Endothelial cell of umbilical vein (primary cell): ENCODE measurements at regions not wholly inside any gene's neighbourhood (a gene's known extent, or its start where the extent isn't known, plus 50 kb on each side); places are given as distances from the start of the nearest gene placed in this dataset.

Experiments used
- BruUV-seq: library from RNA; stranded (reverse); fragments of 400-500 nt; replicated peaks from 2 replicates; lab custom pipeline; 2021; lab: Mats Ljungman, UMichigan
- CTCF ChIA-PET: fragments of 300-600, 350-600 bp; sonication (Branson Sonifier 250); formaldehyde crosslinking; loops from one replicate; lab custom pipeline; 2021; ENCODE audit warnings: antibody characterized with exemption, inconsistent platforms; lab: Charles Lee
- POLR2A ChIA-PET: fragments of 300-600, 350-600 bp; sonication (Branson Sonifier 250); formaldehyde crosslinking; loops from one replicate; lab custom pipeline; 2021; ENCODE audit warnings: antibody characterized with exemption, inconsistent platforms; lab: Charles Lee
- DNase-seq: peaks from one replicate; pipeline ENCODE4 v3.0.0-alpha.2; 2011; ENCODE audit warnings: low read depth, low spot score
- FAIRE-seq: peaks from 2 replicates; lab custom pipeline; 2011; peaks lifted over from hg19 to GRCh38; lab: Jason Lieb, UNC
- H2AFZ ChIP-seq: 2 replicates; pipeline ENCODE4 v1.6.0; 2012; ENCODE audit warnings: low read depth, low read length, control low read depth, inconsistent platforms
- H3K27ac ChIP-seq: 2 replicates; pipeline ENCODE4 v1.5.1; 2011; ENCODE audit warnings: low read depth, mild to moderate bottlenecking, control low read depth, low read length, moderate library complexity; ENCODE audit not compliant: insufficient read depth
- H3K27me3 ChIP-seq, 2 experiments: 2 replicates each; pipeline versions ENCODE4 v1.6.0 to v1.6.1; 2011; ENCODE audit warnings: low read length in 2 of 2, mixed read lengths in 1 of 2; ENCODE audit not compliant: control insufficient read depth in 2 of 2, insufficient read depth in 2 of 2
- H3K36me3 ChIP-seq, 2 experiments: 2 replicates in 1 of 2; 3 replicates in 1 of 2; pipeline ENCODE4 v1.5.1; 2011; ENCODE audit warnings: low read length in 2 of 2, mild to moderate bottlenecking in 1 of 2, moderate library complexity in 1 of 2; ENCODE audit not compliant: control insufficient read depth in 2 of 2, insufficient read depth in 2 of 2; ENCODE audit errors: extremely low read depth in 1 of 2
- H3K4me1 ChIP-seq: 3 replicates; pipeline ENCODE4 v1.5.1; 2011; ENCODE audit warnings: mild to moderate bottlenecking, low read length; ENCODE audit not compliant: control insufficient read depth, insufficient read depth; ENCODE audit errors: extremely low read depth
- H3K4me2 ChIP-seq: 2 replicates; pipeline ENCODE4 v1.6.1; 2011; ENCODE audit warnings: low read length, control low read depth, mixed read lengths; ENCODE audit not compliant: insufficient read depth
- H3K4me3 ChIP-seq, 3 experiments: fragments of 200-600 bp in 1 of 3; sonication (generic), shearing (Covaris generic) in 1 of 3; replicated peaks in 1 of 3; 2 replicates each; pipeline ENCODE4 v1.5.1; 2011 to 2016; ENCODE audit warnings: control low read depth in 3 of 3, low read length in 3 of 3, mild to moderate bottlenecking in 2 of 3, inconsistent platforms in 1 of 3, low read depth in 1 of 3, moderate library complexity in 1 of 3; ENCODE audit not compliant: insufficient read depth in 1 of 3
- H3K79me2 ChIP-seq: 2 replicates; pipeline ENCODE4 v1.6.0; 2012; ENCODE audit warnings: low read length, inconsistent platforms; ENCODE audit not compliant: control insufficient read depth, insufficient read depth
- H3K9ac ChIP-seq: replicated peaks from 2 replicates; pipeline ENCODE3; 2011; ENCODE audit warnings: low read length, control low read depth; ENCODE audit not compliant: insufficient read depth; ENCODE audit errors: extremely low read depth
- H3K9me1 ChIP-seq: replicated peaks from 3 replicates; pipeline ENCODE4 v1.6.0; 2011; ENCODE audit warnings: mild to moderate bottlenecking, low read length; ENCODE audit not compliant: control insufficient read depth, insufficient read depth; ENCODE audit errors: extremely low read depth
- H3K9me3 ChIP-seq: replicated peaks from 2 replicates; pipeline ENCODE4 v1.5.1; 2012; ENCODE audit warnings: low read length, inconsistent platforms; ENCODE audit not compliant: control insufficient read depth, insufficient read depth
- H4K20me1 ChIP-seq: replicated peaks from 2 replicates; pipeline ENCODE3; 2011; ENCODE audit warnings: mild to moderate bottlenecking, low read length; ENCODE audit not compliant: control insufficient read depth, insufficient read depth; ENCODE audit errors: extremely low read depth
- EZH2 ChIP-seq: IDR thresholded peaks from 2 replicates; pipeline ENCODE4 v1.6.1; 2012; ENCODE audit warnings: borderline replicate concordance, low read depth, mild to moderate bottlenecking, moderate library complexity, low read length, inconsistent platforms; ENCODE audit not compliant: severe bottlenecking
- FOS ChIP-seq: IDR thresholded peaks from 2 replicates; pipeline ENCODE4 v1.6.1; 2011; ENCODE audit warnings: mild to moderate bottlenecking, low read length, moderate library complexity, borderline replicate concordance; ENCODE audit not compliant: insufficient read depth
- GATA2 ChIP-seq: IDR thresholded peaks from 2 replicates; pipeline ENCODE4 v1.7.0; 2011; ENCODE audit warnings: low read depth, mild to moderate bottlenecking, moderate library complexity, mixed read lengths, low read length; ENCODE audit not compliant: insufficient read length, insufficient read depth
- JUN ChIP-seq: IDR thresholded peaks from 2 replicates; pipeline ENCODE4 v1.6.1; 2011; ENCODE audit warnings: borderline replicate concordance, low read depth; ENCODE audit not compliant: insufficient read length, insufficient read depth
- MYC ChIP-seq: IDR thresholded peaks from one replicate; pipeline ENCODE4 v1.6.1; 2011; ENCODE audit warnings: mild to moderate bottlenecking, low read depth, low read length
- POLR2A ChIP-seq: IDR thresholded peaks from 2 replicates; pipeline ENCODE4 v1.6.1; 2012; ENCODE audit warnings: low read depth, mild to moderate bottlenecking, control low read depth, low read length
- POLR2AphosphoS5 ChIP-seq: IDR thresholded peaks from 2 replicates; pipeline ENCODE4 v1.6.1; 2012; ENCODE audit warnings: low read depth, mild to moderate bottlenecking, control low read depth, low read length, moderate library complexity; ENCODE audit not compliant: insufficient read depth
- dilution Hi-C: fragments of 300-500 bp; cut with MboI; formaldehyde crosslinking; loops from one replicate; pipeline ENCODE4 v1.15.0; 2019; ENCODE audit warnings: low sequenced_read_pairs; ENCODE audit not compliant: extremely low pct_ligation_motif_present
- intact Hi-C: fragments of 100-400 bp; cut with micrococcal nuclease; formaldehyde crosslinking; loops from one replicate; pipeline ENCODE4 v1.10.0; 2022
- TF ChIP-seq, protein P1 (sequence below): IDR thresholded peaks from 2 replicates; pipeline ENCODE4 v1.6.1; 2011; ENCODE audit not compliant: insufficient read depth, insufficient read length
- TF ChIP-seq, protein P2 (sequence below), 2 donors: IDR thresholded peaks; 1 replicate in 1 of 2; 2 replicates in 1 of 2; pipeline ENCODE4 v1.5.1; 2011; ENCODE audit warnings: low read length in 2 of 2, mild to moderate bottlenecking in 2 of 2, moderate library complexity in 2 of 2, control low read depth in 1 of 2, inconsistent platforms in 1 of 2, low read depth in 1 of 2; ENCODE audit not compliant: insufficient read depth in 1 of 2; ENCODE audit errors: extremely low read depth in 1 of 2

DNA sequence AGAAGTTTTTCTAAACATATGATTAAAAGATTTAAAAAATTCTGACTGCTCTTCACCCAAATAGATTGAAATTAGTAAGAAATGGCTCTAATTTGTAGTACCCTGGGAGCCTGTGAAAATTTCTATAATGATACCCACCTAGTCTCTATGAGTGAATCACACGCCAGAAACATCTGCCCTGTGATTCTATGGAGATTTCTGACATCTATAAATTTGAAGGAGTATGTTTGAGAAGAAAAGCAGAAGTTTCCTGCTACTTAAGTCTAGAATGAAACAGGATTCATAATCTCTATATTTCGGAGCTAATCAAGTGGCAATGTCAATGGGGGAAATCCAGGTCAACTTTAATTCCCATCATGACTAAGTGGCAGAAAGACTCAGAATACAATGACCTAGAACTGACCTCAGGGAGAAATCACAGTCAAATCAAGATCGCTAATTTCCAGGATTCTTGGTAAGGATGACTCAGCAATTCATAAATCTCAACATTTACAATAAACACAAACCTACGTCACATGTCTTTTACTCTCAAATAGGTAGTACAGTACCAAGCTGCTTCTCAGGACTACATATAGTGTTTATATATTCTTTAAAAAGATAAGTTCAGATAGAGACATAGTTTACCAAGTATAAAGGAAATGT is 186.2 kb upstream of the TNFAIP3 start:
- POLR2A ChIA-PET: no interaction called here
- no peak overlapping the region for H2AFZ ChIP-seq
- no peak overlapping the region for H3K9ac ChIP-seq
- TF ChIP-seq MYC (no peak), FOS (peak; percentile 63), POLR2A (no peak), JUN (peak; percentile 40), GATA2 (peak; percentile 85)
- no peaks in the 10 kb centered on the region for H4K20me1 ChIP-seq
- H3K36me3 ChIP-seq: no peaks in the 10 kb centered on the region
- no peaks in the 10 kb centered on the region for H3K79me2 ChIP-seq
- H3K4me3 ChIP-seq: no peak overlapping the region
- intact Hi-C loops (loop anchor here (1.0 kb wide), 1 partner anchor 16 kb away; no protein-coding TSS in a partner anchor), dilution Hi-C loops (no loop called here)
- BruUV-seq: no TSS peak
- peak overlapping the region; percentile 54 for H3K4me2 ChIP-seq
- H3K27ac ChIP-seq: no peak overlapping the region
- peak; percentile 93 for FAIRE-seq
- no peaks in the 10 kb centered on the region for H3K9me3 ChIP-seq
- H3K4me1 ChIP-seq: peaks cover 13% of the 10 kb centered on the region
- CTCF ChIA-PET: interaction anchor here (0.9 to 1.5 kb wide), 6 partner anchors 13 to 264 kb away, joined by 3 to 4 read pairs (median 4); partner anchors contain the start of gene TNFAIP3
- peak; percentile 88 for DNase-seq
- no peaks in the 10 kb centered on the region for H3K9me1 ChIP-seq
- H3K27me3 ChIP-seq: no peaks in the 10 kb centered on the region

DNA sequence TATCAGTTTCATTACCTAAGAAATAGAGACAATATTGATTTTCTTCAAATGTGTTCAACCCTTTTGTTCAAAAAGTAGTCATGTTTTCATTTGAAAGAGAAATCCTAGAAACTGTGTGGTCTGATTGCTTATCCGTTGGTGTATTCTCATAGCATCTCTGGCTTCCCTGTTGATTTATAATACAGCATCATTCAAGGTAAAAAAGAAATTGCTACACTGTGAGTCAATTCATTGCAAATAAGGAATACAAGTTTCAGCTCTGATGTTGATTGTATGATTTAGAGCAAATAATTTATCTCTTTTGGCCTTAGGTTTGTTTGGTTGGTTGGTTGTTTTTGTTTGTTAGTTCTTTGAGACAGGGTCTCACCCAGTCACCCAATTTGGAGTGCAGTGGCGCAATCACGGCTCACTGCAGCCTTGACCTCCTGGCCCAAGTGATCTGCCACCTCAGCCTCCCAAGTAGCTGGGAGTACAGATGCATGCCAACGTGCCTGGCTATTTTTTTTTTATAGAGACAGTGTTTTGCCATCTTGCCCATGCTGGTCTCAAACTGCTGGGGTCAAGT is 185.5 kb upstream of the TNFAIP3 start:
- no peak overlapping the region for H3K9ac ChIP-seq
- DNase-seq (no peak), FAIRE-seq (no peak)
- POLR2A ChIA-PET: no interaction called here
- no TSS peak for BruUV-seq
- no peak overlapping the region for H2AFZ ChIP-seq
- H3K9me3 ChIP-seq: no peaks in the 10 kb centered on the region
- no peaks in the 10 kb centered on the region for H4K20me1 ChIP-seq
- no peak overlapping the region for H3K4me3 ChIP-seq
- no peaks in the 10 kb centered on the region for H3K36me3 ChIP-seq
- TF ChIP-seq FOS (no peak), POLR2A (no peak), EZH2 (no peak), MYC (no peak), GATA2 (no peak), POLR2AphosphoS5 (no peak), JUN (no peak)
- TF ChIP-seq, protein P1, sequence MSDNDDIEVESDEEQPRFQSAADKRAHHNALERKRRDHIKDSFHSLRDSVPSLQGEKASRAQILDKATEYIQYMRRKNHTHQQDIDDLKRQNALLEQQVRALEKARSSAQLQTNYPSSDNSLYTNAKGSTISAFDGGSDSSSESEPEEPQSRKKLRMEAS: no peak
- TF ChIP-seq, protein P2, sequence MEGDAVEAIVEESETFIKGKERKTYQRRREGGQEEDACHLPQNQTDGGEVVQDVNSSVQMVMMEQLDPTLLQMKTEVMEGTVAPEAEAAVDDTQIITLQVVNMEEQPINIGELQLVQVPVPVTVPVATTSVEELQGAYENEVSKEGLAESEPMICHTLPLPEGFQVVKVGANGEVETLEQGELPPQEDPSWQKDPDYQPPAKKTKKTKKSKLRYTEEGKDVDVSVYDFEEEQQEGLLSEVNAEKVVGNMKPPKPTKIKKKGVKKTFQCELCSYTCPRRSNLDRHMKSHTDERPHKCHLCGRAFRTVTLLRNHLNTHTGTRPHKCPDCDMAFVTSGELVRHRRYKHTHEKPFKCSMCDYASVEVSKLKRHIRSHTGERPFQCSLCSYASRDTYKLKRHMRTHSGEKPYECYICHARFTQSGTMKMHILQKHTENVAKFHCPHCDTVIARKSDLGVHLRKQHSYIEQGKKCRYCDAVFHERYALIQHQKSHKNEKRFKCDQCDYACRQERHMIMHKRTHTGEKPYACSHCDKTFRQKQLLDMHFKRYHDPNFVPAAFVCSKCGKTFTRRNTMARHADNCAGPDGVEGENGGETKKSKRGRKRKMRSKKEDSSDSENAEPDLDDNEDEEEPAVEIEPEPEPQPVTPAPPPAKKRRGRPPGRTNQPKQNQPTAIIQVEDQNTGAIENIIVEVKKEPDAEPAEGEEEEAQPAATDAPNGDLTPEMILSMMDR (IDR thresholded peaks at IDR 0.05; ENCODE audit: extremely low read depth in 1 of 2, insufficient read depth in 1 of 2, low read depth in 1 of 2, low read length in 2 of 2): no peak
- H3K4me2 ChIP-seq: peak overlapping the region; percentile 54
- peaks cover 13% of the 10 kb centered on the region for H3K4me1 ChIP-seq
- CTCF ChIA-PET: interaction anchor here (0.9 to 1.5 kb wide), 6 partner anchors 12 to 263 kb away, joined by 3 to 4 read pairs (median 4); partner anchors contain the start of gene TNFAIP3
- H3K27ac ChIP-seq: no peak overlapping the region
- no peaks in the 10 kb centered on the region for H3K27me3 ChIP-seq
- intact Hi-C loops (loop anchor here (1.0 kb wide), 1 partner anchor 16 kb away; no protein-coding TSS in a partner anchor), dilution Hi-C loops (no loop called here)
- no peaks in the 10 kb centered on the region for H3K79me2 ChIP-seq
- H3K9me1 ChIP-seq: no peaks in the 10 kb centered on the region
